Activated naive CD4-positive, alpha-beta T cell treated with anti-CD3 and anti-CD28 coated beads, Interleukin-2, amount 50 U/mL, for 72 hours (primary cell): ENCODE measurements at regions not wholly inside any gene's neighbourhood (a gene's known extent, or its start where the extent isn't known, plus 50 kb on each side); places are given as distances from the start of the nearest gene placed in this dataset.
"Not testable (repeated sequence)": the region's sequence is repeated elsewhere in the genome, so short reads cannot be mapped to it uniquely, and the experiment has no call there.

ENCODE experiments used
- ATAC-seq, 2 donors: fragments of 150-1000 bp; cut with Tn5 transposase; 2 replicates each; pipeline ENCODE4 v1.10.0; 2021; ENCODE audit warnings: mild to moderate bottlenecking in 2 of 2, moderate library complexity in 2 of 2
- DNase-seq, 2 donors: peaks; one replicate each; pipeline ENCODE4 v3.0.0; 2021 to 2022; ENCODE audit warnings: low spot score in 2 of 2
- H3K27ac Mint-ChIP-seq, 2 donors: one replicate each; pipeline ENCODE4 v1.8.0; 2022; ENCODE audit warnings: mild to moderate bottlenecking in 2 of 2, mixed read lengths in 2 of 2
- H3K36me3 Mint-ChIP-seq, 2 donors: one replicate each; pipeline ENCODE4 v1.8.0; 2022; ENCODE audit warnings: mixed read lengths in 2 of 2
- H3K9me3 Mint-ChIP-seq, 2 donors: one replicate each; pipeline ENCODE4 v1.8.0; 2022; ENCODE audit warnings: mixed read lengths in 2 of 2

GRCh38 chr1:55522353-55522903 lies 307.3 kb upstream of the USP24 start:
- Mint-ChIP-seq H3K36me3 (no peaks in the 10 kb centered on the region), H3K27ac (no peak overlapping the region), H3K9me3 (no peaks in the 10 kb centered on the region)
- ATAC-seq, result no peak
- no peak for DNase-seq

- DNase-seq, result no peak
- no peak for ATAC-seq
- Mint-ChIP-seq H3K27ac (no peak overlapping the region), H3K9me3 (no peaks in the 10 kb centered on the region), H3K36me3 (no peaks in the 10 kb centered on the region)
These were observed 305.7 kb upstream of the USP24 start for GRCh38 chr1:55520861-55521260.

- no peaks in the 10 kb centered on the region for H3K9me3 Mint-ChIP-seq
- H3K36me3 Mint-ChIP-seq, result no peaks in the 10 kb centered on the region
- H3K27ac Mint-ChIP-seq, result no peak overlapping the region
- DNase-seq (no peak), ATAC-seq (no peak)
These were observed 304.9 kb upstream of the USP24 start for GRCh38 chr1:55519937-55520683.

GRCh38 chr1:55519276-55519675 lies 304.1 kb upstream of the USP24 start:
- ATAC-seq (no peak), DNase-seq (no peak)
- Mint-ChIP-seq H3K9me3 (no peaks in the 10 kb centered on the region), H3K36me3 (no peaks in the 10 kb centered on the region), H3K27ac (no peak overlapping the region)

GRCh38 chr1:55517036-55517435 lies 301.9 kb upstream of the USP24 start:
- no peaks in the 10 kb centered on the region for H3K36me3 Mint-ChIP-seq

GRCh38 chr1:55514571-55514970 lies 299.4 kb upstream of the USP24 start:
- DNase-seq, H3K9me3 Mint-ChIP-seq, ATAC-seq, H3K36me3 Mint-ChIP-seq: not testable (repeated sequence)
- peak overlapping the region in 1 of 2 donors; percentile 44 for H3K27ac Mint-ChIP-seq

More at GRCh38 chr1:55517036-55517435, 301.9 kb upstream of the USP24 start:
- no peak for ATAC-seq
- H3K9me3 Mint-ChIP-seq, result no peaks in the 10 kb centered on the region
- no peak overlapping the region for H3K27ac Mint-ChIP-seq
- DNase-seq, result no peak

GRCh38 chr1:55512466-55512865 lies 297.3 kb upstream of the USP24 start:
- no peak overlapping the region for H3K27ac Mint-ChIP-seq
- ATAC-seq (no peak), DNase-seq (no peak)
- no peaks in the 10 kb centered on the region for H3K36me3 Mint-ChIP-seq
- H3K9me3 Mint-ChIP-seq, result no peaks in the 10 kb centered on the region

GRCh38 chr1:55507578-55507931 lies 292.4 kb upstream of the USP24 start:
- H3K9me3 Mint-ChIP-seq, result no peaks in the 10 kb centered on the region
- no peaks in the 10 kb centered on the region for H3K36me3 Mint-ChIP-seq
- no peak for DNase-seq
- H3K27ac Mint-ChIP-seq, result no peak overlapping the region
- no peak for ATAC-seq

GRCh38 chr1:55506740-55507577 lies 291.8 kb upstream of the USP24 start:
- DNase-seq (no peak), ATAC-seq (no peak)
- H3K27ac Mint-ChIP-seq, result no peak overlapping the region
- H3K36me3 Mint-ChIP-seq, result no peaks in the 10 kb centered on the region
- no peaks in the 10 kb centered on the region for H3K9me3 Mint-ChIP-seq

- DNase-seq (no peak), ATAC-seq (no peak)
- H3K27ac Mint-ChIP-seq, result no peak overlapping the region
- H3K36me3 Mint-ChIP-seq, result no peaks in the 10 kb centered on the region
- H3K9me3 Mint-ChIP-seq, result no peaks in the 10 kb centered on the region
These were observed 290.2 kb upstream of the USP24 start for GRCh38 chr1:55505326-55505725.

- no peaks in the 10 kb centered on the region for H3K36me3 Mint-ChIP-seq
- no peak overlapping the region for H3K27ac Mint-ChIP-seq
- DNase-seq, result no peak
- ATAC-seq, result no peak
- no peaks in the 10 kb centered on the region for H3K9me3 Mint-ChIP-seq
These were observed 289.2 kb upstream of the USP24 start for GRCh38 chr1:55504306-55504731.

GRCh38 chr1:55503663-55504305 lies 288.6 kb upstream of the USP24 start:
- no peaks in the 10 kb centered on the region for H3K9me3 Mint-ChIP-seq
- DNase-seq, result no peak
- no peak for ATAC-seq
- H3K36me3 Mint-ChIP-seq, result no peaks in the 10 kb centered on the region
- no peak overlapping the region for H3K27ac Mint-ChIP-seq

GRCh38 chr1:55500601-55501000 lies 285.4 kb upstream of the USP24 start:
- no peaks in the 10 kb centered on the region for H3K9me3 Mint-ChIP-seq
- no peak for DNase-seq
- no peak for ATAC-seq
- H3K27ac Mint-ChIP-seq, result no peak overlapping the region
- no peaks in the 10 kb centered on the region for H3K36me3 Mint-ChIP-seq

GRCh38 chr1:55490547-55490946 lies 275.4 kb upstream of the USP24 start:
- Mint-ChIP-seq H3K27ac (no peak overlapping the region), H3K9me3 (no peaks in the 10 kb centered on the region), H3K36me3 (no peaks in the 10 kb centered on the region)
- DNase-seq (no peak), ATAC-seq (no peak)

GRCh38 chr1:55484173-55484572 lies 269.0 kb upstream of the USP24 start:
- no peaks in the 10 kb centered on the region for H3K36me3 Mint-ChIP-seq
- H3K9me3 Mint-ChIP-seq, result no peaks in the 10 kb centered on the region
- ATAC-seq, result no peak
- H3K27ac Mint-ChIP-seq, result no peak overlapping the region
- DNase-seq, result no peak

GRCh38 chr1:55483523-55483922 lies 268.4 kb upstream of the USP24 start:
- no peak for ATAC-seq
- no peaks in the 10 kb centered on the region for H3K9me3 Mint-ChIP-seq
- no peak for DNase-seq
- H3K36me3 Mint-ChIP-seq, result no peaks in the 10 kb centered on the region
- no peak overlapping the region for H3K27ac Mint-ChIP-seq

GRCh38 chr1:55481634-55482033 lies 266.5 kb upstream of the USP24 start:
- Mint-ChIP-seq H3K9me3 (no peaks in the 10 kb centered on the region), H3K27ac (no peak overlapping the region), H3K36me3 (no peaks in the 10 kb centered on the region)
- no peak for DNase-seq
- ATAC-seq, result no peak
